ENCODE measurements at regions not wholly inside any gene's neighbourhood (a gene's known extent, or its start where the extent isn't known, plus 50 kb on each side); places are given as distances from the start of the nearest gene placed in this dataset.

- H3K27me3 ChIP-seq (replicated peaks; ENCODE audit: control insufficient read depth, insufficient read depth, low read length) = no peaks in the 10 kb centered on the region
- peaks cover 6% of the 10 kb centered on the region; the same call in 1 of the 2 replicates for H3K9me3 ChIP-seq
- intact Hi-C loops (cut with micrococcal nuclease; ENCODE audit: unreplicated experiment) = no loop called here
- no peak overlapping the region for H3K27ac Mint-ChIP-seq (ENCODE audit: unreplicated experiment)
- no peak overlapping the region for H3K4me3 Mint-ChIP-seq (ENCODE audit: unreplicated experiment)
- H3K4me1 Mint-ChIP-seq (ENCODE audit: low read depth, unreplicated experiment) = no peaks in the 10 kb centered on the region
- TF ChIP-seq CTCF (IDR thresholded peaks at IDR 0.05; ENCODE audit: insufficient read depth in 1 of 2, low read depth in 1 of 2, low read length in 1 of 2, severe bottlenecking in 1 of 2, unreplicated experiment in 1 of 2) = no peak
- peaks cover 10% of the 10 kb centered on the region for H3K9me3 Mint-ChIP-seq (ENCODE audit: unreplicated experiment)
- H3K4me3 ChIP-seq (ENCODE audit: low read depth, low read length) = no peak overlapping the region
- DNase-seq = no peak
- ChIA-PET CTCF (no interaction called here), POLR2A (no interaction called here)
- H3K27me3 Mint-ChIP-seq (ENCODE audit: insufficient read depth, unreplicated experiment) = no peaks in the 10 kb centered on the region
- no peaks in the 10 kb centered on the region for H3K36me3 Mint-ChIP-seq (ENCODE audit: insufficient read depth, unreplicated experiment)
- no peaks in the 10 kb centered on the region for H3K4me1 ChIP-seq
- no peaks in the 10 kb centered on the region for H3K36me3 ChIP-seq (ENCODE audit: control insufficient read depth, insufficient read depth, low read length)
- BruUV-seq (replicated peaks) = no TSS peak
Observed at GRCh38 chr3:64375737-64376136, 150.5 kb upstream of the PRICKLE2 start.

- ChIA-PET POLR2A (no interaction called here), CTCF (no interaction called here)
- Histone ChIP-seq H3K4me3 (ENCODE audit: low read depth, low read length) (no peak overlapping the region), H3K27me3 (replicated peaks; ENCODE audit: control insufficient read depth, insufficient read depth, low read length) (no peaks in the 10 kb centered on the region), H3K9me3 (no peaks in the 10 kb centered on the region), H3K36me3 (ENCODE audit: control insufficient read depth, insufficient read depth, low read length) (no peaks in the 10 kb centered on the region), H3K4me1 (no peaks in the 10 kb centered on the region)
- Mint-ChIP-seq H3K4me1 (ENCODE audit: low read depth, unreplicated experiment) (no peaks in the 10 kb centered on the region), H3K27me3 (ENCODE audit: insufficient read depth, unreplicated experiment) (no peaks in the 10 kb centered on the region), H3K4me3 (ENCODE audit: unreplicated experiment) (no peak overlapping the region), H3K27ac (ENCODE audit: unreplicated experiment) (no peak overlapping the region), H3K36me3 (ENCODE audit: insufficient read depth, unreplicated experiment) (no peaks in the 10 kb centered on the region), H3K9me3 (ENCODE audit: unreplicated experiment) (no peaks in the 10 kb centered on the region)
- TF ChIP-seq CTCF (IDR thresholded peaks at IDR 0.05; ENCODE audit: insufficient read depth in 1 of 2, low read depth in 1 of 2, low read length in 1 of 2, severe bottlenecking in 1 of 2, unreplicated experiment in 1 of 2) = no peak
- intact Hi-C loops (cut with micrococcal nuclease; ENCODE audit: unreplicated experiment) = no loop called here
- no peak for DNase-seq
- no TSS peak for BruUV-seq (replicated peaks)
Observed at GRCh38 chr3:64369390-64369789, 144.1 kb upstream of the PRICKLE2 start.

GRCh38 chr3:64368257-64369020 lies 143.2 kb upstream of the PRICKLE2 start:
- Histone ChIP-seq H3K36me3 (ENCODE audit: control insufficient read depth, insufficient read depth, low read length) (no peaks in the 10 kb centered on the region), H3K27me3 (replicated peaks; ENCODE audit: control insufficient read depth, insufficient read depth, low read length) (no peaks in the 10 kb centered on the region), H3K9me3 (no peaks in the 10 kb centered on the region), H3K4me3 (ENCODE audit: low read depth, low read length) (no peak overlapping the region), H3K4me1 (no peaks in the 10 kb centered on the region)
- CTCF ChIA-PET = no interaction called here
- Mint-ChIP-seq H3K27ac (ENCODE audit: unreplicated experiment) (no peak overlapping the region), H3K9me3 (ENCODE audit: unreplicated experiment) (no peaks in the 10 kb centered on the region), H3K4me1 (ENCODE audit: low read depth, unreplicated experiment) (no peaks in the 10 kb centered on the region), H3K4me3 (ENCODE audit: unreplicated experiment) (no peak overlapping the region), H3K27me3 (ENCODE audit: insufficient read depth, unreplicated experiment) (no peaks in the 10 kb centered on the region), H3K36me3 (ENCODE audit: insufficient read depth, unreplicated experiment) (no peaks in the 10 kb centered on the region)
- no TSS peak for BruUV-seq (replicated peaks)
- TF ChIP-seq CTCF (IDR thresholded peaks at IDR 0.05; ENCODE audit: insufficient read depth in 1 of 2, low read depth in 1 of 2, low read length in 1 of 2, severe bottlenecking in 1 of 2, unreplicated experiment in 1 of 2) = no peak
- peak in 1 of 2 experiments; percentile 10 for DNase-seq
- intact Hi-C loops (cut with micrococcal nuclease; ENCODE audit: unreplicated experiment) = no loop called here
- POLR2A ChIA-PET = no interaction called here
